SK-N-SH (cell line): ENCODE measurements at regions not wholly inside any gene's neighbourhood (a gene's known extent, or its start where the extent isn't known, plus 50 kb on each side); places are given as distances from the start of the nearest gene placed in this dataset.

Experiments
- CTCF ChIA-PET: fragments of 300-600, 350-600 bp; formaldehyde crosslinking; extraction: SDS; loops from one replicate; lab custom pipeline; 2021; lab: Yijun Ruan, JAX
- POLR2A ChIA-PET: fragments of 350-600 bp; sonication (Branson Sonifier 250); formaldehyde crosslinking; extraction: SDS; loops from one replicate; lab custom pipeline; 2020; ENCODE audit warnings: antibody characterized with exemption, inconsistent platforms; lab: Yijun Ruan, JAX
- DNase-seq: peaks from one replicate; pipeline ENCODE4 v3.0.0; 2012
- H2AFZ ChIP-seq: fragments of 200-600 bp; sonication (generic); 2 replicates; pipeline ENCODE4 v1.8.1; 2016; ENCODE audit warnings: antibody characterized with exemption, mild to moderate bottlenecking, low read depth
- H3F3A ChIP-seq: fragments of 200-600 bp; sonication (generic); replicated peaks from 2 replicates; pipeline ENCODE3; 2016; ENCODE audit warnings: antibody characterized with exemption, mild to moderate bottlenecking; ENCODE audit not compliant: insufficient read depth
- H3K27ac ChIP-seq, 2 experiments: fragments of 200-500 bp in 1 of 2; fragments of 200-600 bp in 1 of 2; sonication (Bioruptor generic) in 1 of 2; sonication (generic), shearing (Covaris generic) in 1 of 2; 2 replicates each; pipeline versions ENCODE4 v1.5.1 to v1.6.1; 2014 to 2016; ENCODE audit warnings: low read depth in 2 of 2, inconsistent platforms in 1 of 2, low read length in 1 of 2, mild to moderate bottlenecking in 1 of 2, mixed read lengths in 1 of 2
- H3K27me3 ChIP-seq: fragments of 200-600 bp; sonication (generic), shearing (Covaris generic); 2 replicates; pipeline ENCODE4 v1.6.1; 2016; ENCODE audit warnings: mixed run types; ENCODE audit not compliant: insufficient read depth
- H3K36me3 ChIP-seq, 2 experiments: fragments of 200-500 bp in 1 of 2; fragments of 200-600 bp in 1 of 2; sonication (Bioruptor generic) in 1 of 2; sonication (generic) in 1 of 2; replicated peaks in 1 of 2; 2 replicates each; pipeline versions ENCODE3 to v1.5.1; 2014 to 2016; ENCODE audit warnings: low read length in 1 of 2, mild to moderate bottlenecking in 1 of 2; ENCODE audit not compliant: insufficient read depth in 2 of 2, control insufficient read depth in 1 of 2
- H3K4me1 ChIP-seq, 2 experiments: fragments of 200-500 bp in 1 of 2; fragments of 200-600 bp in 1 of 2; sonication (Bioruptor generic) in 1 of 2; sonication (generic), shearing (Covaris generic) in 1 of 2; 2 replicates each; pipeline versions ENCODE4 v1.5.1 to v1.6.1; 2014 to 2016; ENCODE audit warnings: low read depth in 1 of 2, low read length in 1 of 2, mixed run types in 1 of 2; ENCODE audit not compliant: insufficient read depth in 2 of 2, control insufficient read depth in 1 of 2
- H3K4me2 ChIP-seq: fragments of 200-600 bp; sonication (generic), shearing (Covaris generic); 2 replicates; pipeline ENCODE4 v1.6.1; 2017; ENCODE audit warnings: mixed run types
- H3K4me3 ChIP-seq, 2 experiments: fragments of 200-500 bp in 1 of 2; fragments of 200-600 bp in 1 of 2; sonication (Bioruptor generic) in 1 of 2; sonication (generic), shearing (Covaris generic) in 1 of 2; 2 replicates each; pipeline versions ENCODE4 v1.5.1 to v1.8.1; 2014 to 2016; ENCODE audit warnings: low read depth in 2 of 2, inconsistent platforms in 1 of 2, low read length in 1 of 2, mild to moderate bottlenecking in 1 of 2, mixed read lengths in 1 of 2, moderate library complexity in 1 of 2
- H3K79me2 ChIP-seq: fragments of 200-600 bp; sonication (generic); 2 replicates; pipeline ENCODE4 v1.8.1; 2017; ENCODE audit warnings: mild to moderate bottlenecking; ENCODE audit not compliant: insufficient read depth
- H3K9ac ChIP-seq: fragments of 200-600 bp; sonication (generic); 2 replicates; pipeline ENCODE4 v1.6.1; 2017; ENCODE audit warnings: mixed run types
- H3K9me2 ChIP-seq: fragments of 200-600 bp; sonication (generic); 2 replicates; pipeline ENCODE4 v1.6.1; 2017; ENCODE audit warnings: mixed run types
- H3K9me3 ChIP-seq: fragments of 200-600 bp; sonication (generic); 2 replicates; pipeline ENCODE4 v1.6.1; 2017; ENCODE audit warnings: mixed run types, mild to moderate bottlenecking, moderate library complexity
- H4K20me1 ChIP-seq: fragments of 200-600 bp; sonication (generic); 2 replicates; pipeline ENCODE4 v1.6.1; 2017; ENCODE audit warnings: mild to moderate bottlenecking, mixed run types; ENCODE audit not compliant: insufficient read depth
- ELF1 ChIP-seq: IDR thresholded peaks from 2 replicates; pipeline ENCODE4 v1.4.0; 2012
- EP300 ChIP-seq, 2 experiments: IDR thresholded peaks; 2 replicates each; pipeline versions ENCODE4 v1.4.0 to v1.6.1; 2012; ENCODE audit warnings: borderline replicate concordance in 1 of 2, low read depth in 1 of 2, low read length in 1 of 2
- EZH2phosphoT487 ChIP-seq: fragments of 200-600 bp; sonication (generic); IDR thresholded peaks from 2 replicates; pipeline ENCODE4 v1.6.1; 2017; ENCODE audit warnings: low read depth, mixed run types, mild to moderate bottlenecking, antibody characterized with exemption, moderate library complexity, borderline replicate concordance
- FOXJ3 ChIP-seq: sonication (generic); formaldehyde crosslinking; IDR thresholded peaks from 2 replicates; pipeline ENCODE4 v1.5.1; 2020; ENCODE audit warnings: mild to moderate bottlenecking, missing genetic modification reagents
- FOXM1 ChIP-seq: IDR thresholded peaks from 2 replicates; pipeline ENCODE4 v1.4.0; 2012; ENCODE audit warnings: low read depth, mild to moderate bottlenecking
- GATA2 ChIP-seq: sonication (generic); formaldehyde crosslinking; IDR thresholded peaks from 2 replicates; pipeline ENCODE4 v1.5.0; 2020; ENCODE audit warnings: mild to moderate bottlenecking, missing genetic modification reagents
- MAX ChIP-seq: IDR thresholded peaks from 2 replicates; pipeline ENCODE4 v1.4.0; 2012; ENCODE audit warnings: low read depth
- MEF2A ChIP-seq: IDR thresholded peaks from 2 replicates; pipeline ENCODE4 v1.4.0; 2012; ENCODE audit warnings: low read depth, borderline replicate concordance
- MXI1 ChIP-seq: IDR thresholded peaks from 2 replicates; pipeline ENCODE4 v1.6.1; 2012; ENCODE audit warnings: mild to moderate bottlenecking, low read depth, low read length, improper control_type of control experiment
- NFIC ChIP-seq: IDR thresholded peaks from 2 replicates; pipeline ENCODE4 v1.4.0; 2012; ENCODE audit warnings: borderline replicate concordance
- PBX3 ChIP-seq: IDR thresholded peaks from 2 replicates; pipeline ENCODE4; 2012
- RCOR1 ChIP-seq: fragments of 150-350 bp; IDR thresholded peaks from 2 replicates; pipeline ENCODE4 v1.6.1; 2017; ENCODE audit warnings: antibody characterized with exemption, low read length
- RFX5 ChIP-seq: IDR thresholded peaks from 2 replicates; pipeline ENCODE4 v1.6.1; 2012; ENCODE audit warnings: mild to moderate bottlenecking, improper control_type of control experiment, low read length
- RXRA ChIP-seq: IDR thresholded peaks from 2 replicates; pipeline ENCODE4 v1.4.0; 2012; ENCODE audit warnings: low read depth, mild to moderate bottlenecking, borderline replicate concordance
- SMC3 ChIP-seq: IDR thresholded peaks from 2 replicates; pipeline ENCODE4 v1.6.1; 2012; ENCODE audit warnings: low read depth, low read length, improper control_type of control experiment
- TAF1 ChIP-seq: IDR thresholded peaks from 2 replicates; pipeline ENCODE4 v1.6.1; 2012; ENCODE audit warnings: low read depth, mild to moderate bottlenecking, low read length, moderate library complexity, borderline replicate concordance
- TCF12 ChIP-seq: IDR thresholded peaks from 2 replicates; pipeline ENCODE4 v1.4.0; 2012
- USF1 ChIP-seq: IDR thresholded peaks from 2 replicates; pipeline ENCODE4 v1.4.0; 2012; ENCODE audit warnings: low read depth, borderline replicate concordance
- USF2 ChIP-seq: fragments of 150-350 bp; IDR thresholded peaks from 2 replicates; pipeline ENCODE4 v1.6.1; 2017; ENCODE audit warnings: antibody characterized with exemption, low read length, low read depth, borderline replicate concordance
- YY1 ChIP-seq: IDR thresholded peaks from 2 replicates; pipeline ENCODE4 v1.4.0; 2012; ENCODE audit warnings: low read depth, mild to moderate bottlenecking
- ZBTB33 ChIP-seq: IDR thresholded peaks from 2 replicates; pipeline ENCODE4 v1.4.0; 2012; ENCODE audit warnings: low read depth, borderline replicate concordance
- WGBS: methylation state at CpG from one replicate; pipeline ENCODE4 v1.1.6; 2017; ENCODE audit warnings: low lambda C conversion rate; 5-methylcytosine and 5-hydroxymethylcytosine counted together

- ChIA-PET POLR2A (no interaction called here), CTCF (interaction anchor here (1.7 kb wide), 1 partner anchor 9 kb away, joined by 5 read pairs; no protein-coding TSS in a partner anchor)
- H3K79me2 ChIP-seq, result no peaks in the 10 kb centered on the region
- H3K9me2 ChIP-seq, result no peaks in the 10 kb centered on the region
- DNase-seq, result no peak
- TF ChIP-seq PBX3 (peak; percentile 29; the same call in 1 of the 2 replicates), RFX5 (no peak), FOXJ3 (CRISPR knock-in tag) (no peak), NFIC (no peak), MAX (no peak), TCF12 (peak; percentile 40; the same call in 1 of the 2 replicates), GATA2 (CRISPR knock-in tag) (no peak), ELF1 (no peak)
- H3K4me3 ChIP-seq, result no peak overlapping the region
- no peaks in the 10 kb centered on the region for H3K27me3 ChIP-seq
- H4K20me1 ChIP-seq, result no peaks in the 10 kb centered on the region
- H3K27ac ChIP-seq, result peak overlapping the region in 1 of 2 experiments; percentile 82
- H3K4me1 ChIP-seq, result peaks cover 14 to 17% of the 10 kb centered on the region in 2 experiments; a peak in 3 of 4 replicates
- H3K9ac ChIP-seq, result 0 out of 2 replicates have a peak overlapping the region, but pooled peaks have one; percentile 46
- H3K4me2 ChIP-seq, result 0 out of 2 replicates have a peak overlapping the region, but pooled peaks have one; percentile 13
- no peaks in the 10 kb centered on the region for H3K9me3 ChIP-seq
- peaks cover 17% of the 10 kb centered on the region for H3F3A ChIP-seq
- 49% methylated on average over 7 of the region's 7 CpGs for WGBS
- H3K36me3 ChIP-seq, result no peaks in the 10 kb centered on the region
- no peak overlapping the region for H2AFZ ChIP-seq
Measured at GRCh38 chr10:4352414-4352961, 473.5 kb upstream of the AKR1E2 start.

GRCh38 chr10:4351723-4352413 is 474.1 kb upstream of the AKR1E2 start:
- H3K79me2 ChIP-seq, result no peaks in the 10 kb centered on the region
- H3K4me3 ChIP-seq, result no peak overlapping the region
- POLR2A ChIA-PET, result no interaction called here
- 0 out of 2 replicates have a peak overlapping the region, but pooled peaks have one; percentile 46 for H3K9ac ChIP-seq
- peaks cover 17% of the 10 kb centered on the region for H3F3A ChIP-seq
- H4K20me1 ChIP-seq, result no peaks in the 10 kb centered on the region
- no peaks in the 10 kb centered on the region for H3K9me3 ChIP-seq
- CTCF ChIA-PET, result interaction anchor here (1.7 kb wide), 1 partner anchor 8 kb away, joined by 5 read pairs; no protein-coding TSS in a partner anchor
- H3K27me3 ChIP-seq, result no peaks in the 10 kb centered on the region
- no peaks in the 10 kb centered on the region for H3K36me3 ChIP-seq
- no peak for DNase-seq
- WGBS, result 72% methylated on average over 3 of the region's 3 CpGs
- no peak overlapping the region for H2AFZ ChIP-seq
- H3K9me2 ChIP-seq, result no peaks in the 10 kb centered on the region
- H3K4me1 ChIP-seq, result peaks cover 14 to 17% of the 10 kb centered on the region in 2 experiments; a peak in 3 of 4 replicates
- H3K4me2 ChIP-seq, result 0 out of 2 replicates have a peak overlapping the region, but pooled peaks have one; percentile 13
- H3K27ac ChIP-seq, result peak overlapping the region in 1 of 2 experiments; percentile 82; a peak in 2 of 4 replicates
- no peak for TF ChIP-seq YY1
- TF ChIP-seq ZBTB33, result no peak
- TF ChIP-seq EZH2phosphoT487, result no peak
- TF ChIP-seq FOXM1, result no peak
- TF ChIP-seq MXI1, result no peak
- TF ChIP-seq TAF1, result no peak
- no peak for TF ChIP-seq SMC3
- TF ChIP-seq TCF12, result peak; percentile 30; the same call in 1 of the 2 replicates
- TF ChIP-seq GATA2 (CRISPR knock-in tag), result no peak
- TF ChIP-seq RCOR1, result no peak
- TF ChIP-seq USF2, result no peak
- no peak for TF ChIP-seq MEF2A
- TF ChIP-seq EP300 (IDR thresholded peaks at IDR 0.05; ENCODE audit: borderline replicate concordance in 1 of 2, low read depth in 1 of 2, low read length in 1 of 2), result no peak
- TF ChIP-seq RXRA, result no peak
- TF ChIP-seq RFX5, result no peak
- TF ChIP-seq USF1, result no peak
